ENCODE measurements at regions not wholly inside any gene's neighbourhood (a gene's known extent, or its start where the extent isn't known, plus 50 kb on each side); places are given as distances from the start of the nearest gene placed in this dataset.

GRCh38 chr6:48525849-48526248 is 414.9 kb upstream of the PTCHD4 start:
- TF ChIP-seq CTCF (IDR thresholded peaks at IDR 0.05; ENCODE audit: low read length) (no peak), EZH2 (IDR thresholded peaks at IDR 0.05; ENCODE audit: borderline replicate concordance, low read length) (no peak)

All from OCI-LY1 (cell line).